NCI-H2227 (cell line): ENCODE measurements at regions not wholly inside any gene's neighbourhood (a gene's known extent, or its start where the extent isn't known, plus 50 kb on each side); places are given as distances from the start of the nearest gene placed in this dataset.

Experiments used
- DNase-seq: peaks from one replicate; lab custom pipeline; 2025; ENCODE audit not compliant: unreplicated experiment; lab: John Stamatoyannopoulos, UW

DNA sequence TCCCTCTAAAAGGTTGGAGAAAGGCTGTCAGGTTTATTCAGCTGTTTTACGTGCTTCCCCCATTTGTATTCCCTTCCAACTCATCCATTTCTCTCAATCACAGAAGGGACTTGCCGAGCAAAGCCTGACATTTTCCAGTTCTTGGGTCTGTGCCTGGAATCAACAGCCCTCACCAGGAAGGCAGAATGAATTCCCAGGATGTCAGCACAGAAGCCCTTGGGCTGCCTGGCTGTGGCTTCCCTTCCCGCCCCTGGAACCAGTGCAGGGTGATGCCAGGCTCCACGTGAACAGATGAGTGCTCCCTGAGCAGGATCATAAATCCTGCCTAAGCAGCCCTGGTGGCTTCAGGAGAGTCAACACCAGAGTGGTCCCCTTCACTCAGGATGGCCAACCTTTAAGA, 86.1 kb upstream of the CD83 start:
- DNase-seq = no peak

DNA sequence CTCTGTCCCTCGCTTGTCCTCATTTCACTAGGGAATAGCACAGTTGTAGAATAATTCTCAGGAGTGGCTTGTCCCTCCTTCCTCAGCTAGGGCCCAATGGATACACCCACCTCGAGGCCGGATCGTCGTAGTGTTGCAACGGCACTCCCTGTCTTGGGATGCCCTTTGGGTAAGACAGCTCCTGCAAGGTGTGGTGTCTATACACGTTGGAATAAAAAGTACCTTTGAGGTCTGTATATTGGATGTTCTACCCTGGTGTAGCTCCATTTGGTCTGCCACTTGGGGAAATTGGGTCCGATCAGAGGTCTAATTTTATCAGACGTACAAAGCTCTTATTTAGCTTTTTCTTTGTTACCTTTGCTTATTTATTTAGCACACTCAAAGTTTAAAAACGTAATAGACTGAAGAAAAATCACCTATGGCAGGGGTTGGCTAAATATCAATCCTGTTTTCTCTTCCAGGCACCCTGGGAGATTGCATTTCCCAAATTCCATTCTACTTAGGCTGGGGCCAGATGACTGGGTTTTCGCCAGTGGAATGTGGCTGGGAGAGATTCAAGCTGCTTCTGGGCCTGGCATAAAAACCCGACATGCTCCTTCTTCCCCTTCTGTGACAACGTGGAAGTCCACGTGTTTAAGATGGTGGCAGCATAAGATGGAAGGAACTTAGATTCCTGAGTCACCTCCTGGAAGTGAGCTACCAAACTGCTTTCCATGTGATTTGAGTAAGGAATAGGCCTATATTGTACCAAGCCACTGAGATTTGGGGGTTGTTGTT, 82.3 kb upstream of the CD83 start:
- no peak for DNase-seq

DNA sequence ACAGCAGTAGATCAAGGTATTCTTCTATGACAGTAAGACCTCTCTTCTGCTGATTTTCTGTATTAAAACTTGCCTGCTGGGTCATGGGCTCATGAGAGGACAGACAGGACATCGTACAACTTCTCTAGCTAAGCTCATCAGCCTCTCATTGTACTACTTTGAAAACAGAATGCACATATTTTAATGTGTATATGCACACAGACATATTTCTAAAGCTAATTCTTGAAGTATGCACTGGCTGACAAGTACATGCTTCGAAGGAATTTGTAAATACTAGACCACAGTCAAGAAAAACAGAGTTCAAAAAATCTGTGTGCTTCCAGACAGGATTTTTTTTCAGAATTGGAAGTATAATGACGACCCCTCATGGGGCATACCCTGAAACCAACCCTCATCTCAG, 81.7 kb upstream of the CD83 start:
- DNase-seq = no peak

DNA sequence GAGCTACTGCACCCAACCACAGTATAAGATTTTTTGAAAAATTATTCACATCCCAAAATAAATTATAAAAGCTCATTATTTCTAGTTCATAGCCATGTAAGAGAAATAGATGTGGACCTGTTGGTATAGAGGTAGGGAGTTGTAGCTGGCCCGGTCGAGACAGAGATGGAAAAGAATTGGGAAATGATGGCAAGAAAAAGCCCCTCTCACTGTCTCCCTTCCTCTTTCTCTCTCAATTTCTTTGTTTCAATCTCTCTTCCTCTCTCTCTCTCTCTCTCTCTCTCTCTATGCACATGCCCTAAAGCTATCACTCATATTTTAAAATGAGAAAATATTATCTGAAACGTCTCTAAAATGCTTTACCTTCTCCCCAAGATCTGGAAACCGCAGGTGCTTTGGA, 80.7 kb upstream of the CD83 start:
- DNase-seq = no peak

DNA sequence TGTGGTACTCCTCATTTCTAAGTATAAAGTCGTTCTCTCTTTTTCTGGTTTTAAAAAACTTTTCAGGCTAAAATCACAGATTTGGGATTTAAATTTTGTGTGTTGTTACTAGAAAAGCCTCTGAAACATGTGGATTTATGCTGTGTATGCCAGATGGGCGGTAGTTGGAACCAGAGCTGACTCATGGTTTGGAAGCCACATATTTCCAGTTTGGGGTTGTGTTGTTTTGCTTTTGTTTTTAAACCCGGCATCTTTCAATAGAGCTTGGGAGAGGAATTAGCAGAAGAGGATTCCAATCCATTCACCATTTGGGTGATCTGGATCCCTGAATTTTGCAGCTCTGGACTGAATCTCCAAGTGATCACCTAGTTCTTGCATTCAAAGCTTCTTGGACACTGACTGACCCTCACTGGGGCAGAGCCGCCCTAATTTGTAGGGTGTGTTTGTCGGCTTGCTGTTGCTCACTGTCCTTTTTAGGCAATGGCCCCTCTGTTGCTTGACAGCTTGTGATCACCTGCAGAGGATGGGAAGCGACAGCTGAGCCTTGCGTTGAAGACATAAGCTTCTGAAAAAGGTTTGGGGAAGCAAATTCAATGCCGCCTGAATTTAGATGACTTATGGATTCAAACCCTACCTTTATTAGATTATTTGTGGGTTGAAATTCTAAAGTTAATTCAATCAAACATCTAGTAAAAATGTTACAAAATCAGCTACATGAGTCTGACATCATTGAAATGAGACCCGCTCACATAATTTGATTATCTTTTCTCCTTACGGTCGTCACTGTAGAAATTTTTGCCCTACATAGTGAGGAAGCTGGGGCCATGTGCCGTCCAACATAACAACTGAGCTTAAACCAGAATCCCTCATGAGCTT, 79.9 kb upstream of the CD83 start:
- no peak for DNase-seq

DNA sequence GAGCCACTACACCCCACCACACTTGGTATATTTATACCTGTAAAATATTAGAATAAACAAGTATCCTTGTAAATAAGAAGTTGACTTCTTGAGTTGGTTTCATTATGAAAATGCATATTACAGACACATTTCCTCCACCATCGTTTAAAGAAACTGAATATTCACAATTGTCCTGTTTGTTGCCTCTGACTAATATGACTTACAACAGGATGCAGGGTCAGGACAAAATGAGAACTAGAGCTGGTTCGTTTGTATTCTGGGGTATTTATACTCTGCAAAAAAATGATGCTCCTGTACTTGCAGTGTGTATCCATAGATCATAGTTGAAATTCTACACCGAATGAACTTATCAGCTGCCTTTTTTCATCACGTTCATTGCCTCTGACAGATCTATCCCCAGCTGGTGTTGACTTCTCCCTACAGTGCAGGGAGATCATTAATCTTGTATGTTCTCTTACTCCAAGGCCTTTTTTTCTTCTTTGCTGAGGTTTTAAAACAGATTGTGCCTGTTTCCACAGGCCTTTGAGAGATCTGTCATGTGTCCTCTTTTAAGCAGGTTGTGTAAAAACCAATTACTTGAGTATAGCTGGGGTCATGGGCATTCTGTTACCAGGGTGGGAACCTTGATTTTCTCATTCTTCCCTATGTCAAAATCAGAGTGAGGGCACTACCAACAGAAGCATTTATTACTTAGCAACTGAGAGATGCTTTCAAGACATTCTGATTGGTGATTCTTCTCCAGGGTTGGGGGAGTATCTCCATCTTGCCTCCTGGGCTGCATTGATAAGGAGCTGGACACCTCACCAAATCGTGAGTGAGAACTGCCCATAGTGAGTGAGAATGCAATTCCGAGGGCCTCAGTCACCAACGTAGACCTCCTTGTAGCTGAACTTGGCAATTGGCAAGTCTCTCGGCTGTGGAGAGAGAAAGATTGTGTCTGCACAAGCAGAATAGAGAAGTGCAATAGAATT, 78.8 kb upstream of the CD83 start:
- no peak for DNase-seq

DNA sequence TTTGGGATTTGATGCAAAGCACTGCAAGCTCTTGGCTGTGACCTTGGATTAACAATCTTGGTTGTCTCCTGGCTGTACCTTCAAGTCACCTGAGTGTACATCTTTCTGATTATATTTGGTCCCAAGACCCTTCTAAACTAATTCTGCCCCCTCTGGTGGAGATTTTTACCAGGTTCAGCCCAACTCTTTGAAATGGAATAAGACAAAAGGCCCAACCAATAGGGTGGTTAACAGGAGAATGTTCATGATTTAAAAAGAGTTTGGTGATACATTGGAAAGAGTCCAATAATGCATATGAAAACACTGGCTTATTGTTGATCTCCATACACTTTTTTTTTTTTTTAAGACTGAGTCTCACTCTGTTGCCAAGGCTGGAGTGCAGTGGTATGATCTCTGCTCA, 77.5 kb upstream of the CD83 start:
- no peak for DNase-seq

DNA sequence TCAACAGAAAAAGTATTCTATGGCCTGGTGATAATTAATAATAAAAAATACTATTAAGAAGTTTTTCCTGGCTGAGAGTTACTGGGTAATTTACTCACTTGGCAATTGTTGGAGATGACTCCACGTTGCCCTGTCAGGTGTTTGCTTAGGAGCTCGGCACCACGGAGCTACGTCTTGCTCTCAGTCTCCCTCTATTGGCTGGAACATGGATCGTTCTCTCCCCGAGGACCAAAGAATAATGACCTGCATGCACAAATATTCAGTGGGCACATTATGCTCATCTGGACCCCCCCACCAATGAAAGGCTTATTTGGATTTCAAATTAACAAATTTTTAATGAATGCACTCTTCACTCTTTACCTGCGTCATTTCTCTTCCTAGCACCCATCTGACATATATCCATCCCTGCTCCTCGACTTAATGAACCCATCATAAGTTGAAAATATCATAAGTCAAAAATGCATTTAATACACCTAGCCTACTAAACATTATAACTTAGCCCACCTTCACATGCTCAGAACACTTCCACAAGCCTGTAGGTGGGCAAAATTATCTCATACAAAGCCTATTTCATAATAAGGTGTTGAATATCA, 71.0 kb upstream of the CD83 start:
- DNase-seq = peak; percentile 61

DNA sequence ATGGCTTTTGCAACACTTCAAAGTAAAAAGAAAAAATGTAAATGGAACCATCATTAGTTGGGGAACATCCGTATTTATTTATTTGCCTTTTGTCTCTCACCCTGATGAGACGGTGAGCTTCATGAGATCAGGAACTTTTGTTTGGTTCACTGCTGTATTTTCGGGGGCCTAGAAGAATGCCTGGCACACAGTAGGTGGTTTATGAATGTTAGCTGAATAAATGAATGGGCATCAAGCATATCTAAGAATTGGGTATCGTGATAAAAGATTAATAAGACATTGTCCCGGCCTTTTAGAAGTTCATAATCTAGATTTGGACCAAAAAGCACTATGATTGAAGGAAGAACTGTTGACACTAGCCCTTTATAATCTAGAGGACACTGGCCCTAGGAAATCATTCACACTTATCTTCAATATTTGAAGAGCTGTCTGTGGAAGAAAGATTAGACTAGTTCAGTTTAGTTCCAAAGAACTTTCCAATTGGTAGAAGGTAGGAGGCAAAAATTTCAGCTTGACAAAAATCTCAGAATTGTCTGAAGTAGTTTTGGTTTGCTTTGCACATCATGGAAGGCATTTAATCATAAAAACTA, 70.3 kb upstream of the CD83 start:
- no peak for DNase-seq

DNA sequence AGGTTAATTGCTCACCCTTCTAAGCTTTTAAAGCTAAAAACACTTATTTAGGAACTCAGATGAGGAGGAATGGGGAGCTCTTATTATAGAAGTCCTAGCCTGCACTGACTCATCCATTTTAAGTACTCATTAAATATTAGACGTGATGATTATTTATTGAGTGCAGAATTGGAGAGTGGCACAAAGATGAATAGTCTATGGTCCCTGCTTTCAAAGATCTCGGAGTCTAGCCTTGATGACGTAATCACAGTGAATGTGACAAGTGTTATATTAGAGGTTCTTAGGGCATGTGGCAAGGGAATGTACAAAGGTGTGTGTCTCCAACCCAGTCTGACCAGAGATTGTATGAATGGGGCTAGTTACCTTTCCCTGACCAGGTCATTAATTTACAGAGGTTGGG, 68.7 kb upstream of the CD83 start:
- peak; percentile 15 for DNase-seq

DNA sequence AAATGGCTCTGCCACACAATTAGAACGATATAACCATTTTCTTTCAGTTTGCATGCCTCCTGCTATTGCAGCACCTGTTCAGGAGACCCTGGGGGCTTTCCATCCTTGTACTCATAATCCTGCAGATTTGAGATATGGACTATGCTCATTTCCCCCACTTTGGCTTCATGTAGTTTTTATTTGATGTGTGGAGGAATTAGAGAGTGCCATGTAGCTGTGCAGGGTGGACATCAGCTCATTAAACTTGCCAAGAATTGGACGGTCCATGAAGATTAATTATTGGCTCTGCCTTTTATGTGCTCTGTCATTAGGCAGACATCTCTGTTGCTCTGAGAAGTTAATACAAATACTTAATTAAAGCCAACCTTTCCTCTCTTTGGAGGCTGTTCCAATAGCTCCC, 66.2 kb upstream of the CD83 start:
- no peak for DNase-seq

DNA sequence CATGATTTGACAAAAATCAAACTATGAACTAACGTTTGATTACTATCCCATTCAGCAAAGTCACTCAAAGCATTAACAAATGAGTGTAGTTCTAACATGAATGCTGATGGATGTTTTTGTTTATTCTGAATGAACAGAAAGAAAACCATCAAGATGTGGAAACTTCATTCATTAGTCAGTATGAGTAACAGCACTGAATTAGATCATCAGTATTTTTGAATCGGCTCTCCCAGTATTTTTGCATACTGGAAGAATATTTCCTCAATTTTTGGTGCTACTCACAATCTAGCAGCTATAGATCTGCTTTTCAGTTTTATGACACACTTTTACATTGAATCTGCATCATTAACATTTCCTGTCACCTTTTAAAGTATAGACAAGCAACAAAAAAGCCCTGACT, 63.8 kb upstream of the CD83 start:
- DNase-seq = no peak

DNA sequence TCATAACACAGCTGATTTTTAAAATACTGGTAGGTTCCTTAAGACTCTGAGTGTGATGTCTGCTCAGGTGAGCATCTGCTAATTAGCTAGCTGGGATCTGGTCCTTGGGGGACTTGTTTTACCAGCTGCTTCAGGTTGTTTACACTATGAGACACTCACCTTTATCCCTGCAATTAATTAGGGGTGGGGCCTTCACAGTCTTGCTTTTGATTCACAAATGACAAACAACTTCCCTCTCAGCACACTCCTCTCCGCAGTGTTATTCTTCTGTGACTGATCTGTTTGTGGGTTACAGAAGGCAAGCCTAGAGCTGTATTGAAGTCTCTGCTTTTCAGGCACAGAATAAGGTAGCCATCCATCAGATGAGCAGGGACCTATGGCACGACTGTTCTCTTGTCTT, 62.0 kb upstream of the CD83 start:
- DNase-seq = no peak

DNA sequence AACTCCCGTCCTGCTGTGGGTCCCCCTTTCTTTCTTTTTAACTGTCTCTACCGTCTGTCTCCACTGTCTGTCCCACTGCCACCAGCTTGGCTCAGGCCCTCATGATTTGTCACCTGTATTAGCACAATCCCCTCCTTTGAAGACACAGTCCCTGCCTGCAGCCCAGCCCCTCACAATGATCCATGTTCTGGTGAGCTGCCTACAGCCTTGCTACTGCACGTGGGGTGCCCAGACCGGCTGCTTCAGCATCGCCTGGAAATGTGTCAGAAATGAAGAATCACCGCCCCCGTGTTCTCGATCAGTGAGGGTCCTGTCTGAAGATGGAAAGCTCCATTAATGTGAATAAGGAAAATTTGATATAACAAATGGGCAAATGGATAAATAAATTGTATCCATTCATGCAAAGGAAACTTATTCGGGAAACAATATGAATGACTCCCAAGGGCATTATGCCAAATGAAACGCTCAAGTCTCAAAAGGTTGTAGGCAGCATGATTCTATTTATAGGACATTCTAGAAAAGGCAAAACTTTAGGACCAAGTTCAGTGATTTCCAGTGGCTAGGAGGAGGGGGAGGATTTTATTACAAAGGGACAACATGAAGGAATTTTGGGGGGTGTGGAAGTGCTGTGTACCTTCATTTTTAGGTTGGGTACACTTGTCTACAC, 59.4 kb upstream of the CD83 start:
- no peak for DNase-seq

DNA sequence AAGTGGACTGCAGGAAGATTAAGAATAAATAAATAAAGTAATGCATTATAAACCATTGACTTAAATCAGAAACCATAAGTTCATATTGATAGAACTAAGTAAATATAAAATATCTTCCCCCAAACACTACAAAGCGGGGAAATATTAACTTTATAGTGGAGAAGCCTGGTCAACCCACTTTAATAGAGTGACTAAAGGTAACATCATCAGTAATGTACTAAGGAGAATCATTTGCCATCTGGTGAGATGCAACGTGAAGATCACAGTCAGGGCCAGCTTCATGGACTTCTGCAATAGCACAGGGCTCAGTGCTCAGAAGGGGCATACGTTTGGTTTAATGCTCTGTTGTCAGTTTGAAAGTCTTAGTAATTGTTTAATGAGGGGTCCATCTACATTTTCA, 58.8 kb upstream of the CD83 start:
- no peak for DNase-seq

DNA sequence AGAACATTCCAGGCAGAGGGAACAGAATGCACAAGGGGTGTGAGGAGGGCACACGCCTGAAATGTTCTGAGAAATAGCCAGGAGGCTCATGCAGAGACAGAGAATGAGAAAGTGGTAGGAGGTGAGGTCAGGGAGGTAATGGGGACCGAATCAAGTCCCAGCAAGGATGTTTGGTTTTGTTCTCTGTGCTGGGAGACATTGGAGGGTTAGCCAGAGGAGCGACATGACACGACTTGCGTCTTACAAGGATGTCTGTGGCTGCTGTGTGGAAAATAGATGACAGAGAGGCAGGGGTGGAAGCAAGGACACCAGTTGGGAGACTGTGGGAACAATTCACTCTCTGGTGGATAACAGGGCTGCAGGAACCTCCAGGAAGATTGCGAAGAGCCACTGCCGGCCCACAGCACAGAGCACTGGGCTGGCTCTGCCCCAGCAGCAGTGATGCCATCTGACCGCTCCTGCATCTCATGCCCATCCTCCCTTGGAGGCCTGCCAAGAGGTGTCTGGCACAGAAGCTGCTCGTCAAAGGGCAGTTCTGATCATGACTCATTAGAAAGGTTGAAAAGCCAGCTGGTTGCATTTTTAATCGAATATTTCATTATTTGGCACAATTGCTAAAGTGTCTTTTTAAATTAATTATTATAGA, 57.7 kb upstream of the CD83 start:
- DNase-seq = no peak

DNA sequence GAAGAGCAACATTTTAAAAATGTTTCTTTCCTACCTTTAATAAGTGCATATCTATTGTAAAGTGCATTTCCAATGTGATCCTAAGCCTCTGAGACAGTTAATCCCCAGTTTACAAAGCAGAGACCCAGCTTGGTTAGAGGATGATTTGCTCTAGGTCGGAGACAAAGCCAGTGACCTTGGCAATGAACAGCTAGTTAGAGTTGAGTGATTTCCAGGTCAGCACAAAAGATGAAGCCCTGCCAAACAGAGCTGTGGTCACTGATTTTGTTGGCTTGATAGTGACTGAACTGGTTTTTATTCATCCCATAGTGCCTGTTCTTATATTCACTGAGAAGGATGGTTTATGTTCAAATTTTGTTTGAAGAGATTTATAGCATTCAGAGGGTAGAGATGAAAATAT, 56.6 kb upstream of the CD83 start:
- DNase-seq = no peak

DNA sequence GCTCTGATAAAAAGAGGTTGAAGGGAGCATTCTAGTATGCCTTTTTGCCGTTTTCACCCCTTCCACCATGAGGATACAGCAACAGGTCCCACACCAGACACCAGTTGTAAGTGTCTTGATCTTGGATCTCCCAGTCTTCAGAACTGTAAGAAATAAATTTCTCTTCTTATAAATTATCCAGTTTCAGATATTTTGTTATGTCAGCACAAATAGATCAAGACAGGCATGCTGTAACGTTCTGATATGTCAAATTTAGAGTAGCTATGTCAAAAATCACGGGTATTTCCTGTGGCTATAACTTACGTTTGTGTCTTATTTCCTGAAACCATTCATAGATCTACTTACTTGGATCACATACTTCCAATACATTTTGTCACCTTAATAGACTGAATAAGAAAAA, 55.9 kb upstream of the CD83 start:
- DNase-seq = no peak

DNA sequence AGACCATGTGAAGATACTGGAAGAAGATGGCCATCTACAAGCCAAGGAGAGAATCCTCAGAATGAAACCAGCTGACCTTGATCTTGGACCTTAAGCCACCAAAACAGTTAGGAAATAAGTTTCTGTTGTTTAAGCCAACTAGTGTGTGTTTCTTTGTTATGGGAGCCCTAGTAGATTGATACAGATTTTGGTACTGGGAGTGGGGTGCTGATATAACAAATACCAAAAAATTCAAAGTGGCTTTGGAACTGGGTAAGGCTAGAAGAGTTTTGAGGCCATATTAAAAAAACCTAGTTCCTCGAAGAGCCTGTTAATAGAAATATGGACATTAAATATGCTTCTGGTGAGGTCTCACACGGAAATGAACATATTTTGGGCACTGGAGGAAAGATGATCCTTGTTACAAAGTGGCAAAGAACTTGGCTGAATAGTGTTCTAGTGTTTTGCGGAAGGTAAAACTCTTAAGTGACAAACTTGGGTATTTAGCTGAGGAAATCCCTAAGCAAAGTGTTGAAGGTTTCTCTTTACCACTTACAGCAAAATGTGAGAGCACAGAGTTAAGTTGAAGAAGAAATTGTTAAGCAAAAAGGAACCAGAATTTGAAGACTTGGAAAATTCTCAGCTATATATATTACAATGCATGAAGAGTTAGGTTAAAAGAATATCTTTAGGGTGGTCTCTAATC, 55.1 kb upstream of the CD83 start:
- no peak for DNase-seq
